ENCODE measurements at regions not wholly inside any gene's neighbourhood (a gene's known extent, or its start where the extent isn't known, plus 50 kb on each side); places are given as distances from the start of the nearest gene placed in this dataset.

- H3K79me2 ChIP-seq (ENCODE audit: insufficient read depth, low read length), result no peaks in the 10 kb centered on the region
- no peak overlapping the region for H4K91ac ChIP-seq (ENCODE audit: insufficient read length, low read depth, low read length)
- no peaks in the 10 kb centered on the region for H3K79me1 ChIP-seq (ENCODE audit: insufficient read depth, low read depth, low read length, poor library complexity, severe bottlenecking)
- H4K8ac ChIP-seq (replicated peaks; ENCODE audit: insufficient read length, low read depth, low read length), result no peak overlapping the region
- no peak overlapping the region for H3K23ac ChIP-seq (ENCODE audit: insufficient read length, low read depth, low read length)
- no peak for TF ChIP-seq CTCF (conservative IDR thresholded peaks at IDR 0.05)
- Mint-ChIP-seq H3K27me3 (ENCODE audit: low read depth) (no peaks in the 10 kb centered on the region), H3K27ac (no peak overlapping the region), H3K36me3 (ENCODE audit: insufficient read depth in 1 of 3, low read depth in 3 of 3) (no peaks in the 10 kb centered on the region), H3K4me3 (no peak overlapping the region), H3K9me3 (no peaks in the 10 kb centered on the region; a peak in 2 of 5 replicates), H3K4me1 (peaks cover 0 to 4% of the 10 kb centered on the region in 2 experiments; a peak in 2 of 4 replicates)
- no CpG with 5 or more reads among the region's 3 CpGs for WGBS (ENCODE audit: extremely low coverage, insufficient read length, low lambda C conversion rate)
- H2AFZ ChIP-seq (ENCODE audit: low read length), result no peak overlapping the region
- H3K4me1 ChIP-seq (ENCODE audit: insufficient read depth, low read length), result no peaks in the 10 kb centered on the region
- no peak overlapping the region for H2BK12ac ChIP-seq (ENCODE audit: insufficient read length, low read depth, low read length)
- H4K20me1 ChIP-seq (ENCODE audit: control insufficient read depth, insufficient read depth, insufficient read length), result no peaks in the 10 kb centered on the region
- no peaks in the 10 kb centered on the region for H3K23me2 ChIP-seq (ENCODE audit: insufficient read length, low read depth, low read length, poor library complexity, severe bottlenecking)
- H3K18ac ChIP-seq (ENCODE audit: insufficient read length, low read depth, low read length), result no peak overlapping the region
- DNase-seq, result no peak
- H3K4ac ChIP-seq (ENCODE audit: low read depth, low read length), result no peak overlapping the region
- no peak overlapping the region for H4K5ac ChIP-seq (ENCODE audit: insufficient read length, low read depth, low read length)
- H3K27ac ChIP-seq (ENCODE audit: insufficient read length, low read depth, low read length), result no peak overlapping the region
- no peak overlapping the region for H2BK15ac ChIP-seq (ENCODE audit: low read depth, low read length)
- no peak overlapping the region for H2BK120ac ChIP-seq (ENCODE audit: low read depth, low read length, poor library complexity, severe bottlenecking)
- H3K56ac ChIP-seq (ENCODE audit: insufficient read length, low read depth, low read length), result no peak overlapping the region
- H3K9ac ChIP-seq (ENCODE audit: extremely low read depth, insufficient read length, low read length), result no peak overlapping the region
- no peak overlapping the region for H3K4me2 ChIP-seq (ENCODE audit: insufficient read depth, insufficient read length, low read length)
- H3K14ac ChIP-seq (ENCODE audit: insufficient read depth, low read length), result no peak overlapping the region
- no peak overlapping the region for H3T11ph ChIP-seq (ENCODE audit: low read length)
- no peaks in the 10 kb centered on the region for H3K27me3 ChIP-seq (ENCODE audit: insufficient read depth, low read length)
- H2BK5ac ChIP-seq (ENCODE audit: insufficient read length, low read length), result no peak overlapping the region
- no peak overlapping the region for H2AK5ac ChIP-seq (ENCODE audit: insufficient read length, low read length)
- no peaks in the 10 kb centered on the region for H3K9me3 ChIP-seq (ENCODE audit: control insufficient read depth, low read depth, low read length)
- no peak overlapping the region for H2BK20ac ChIP-seq (ENCODE audit: low read depth, low read length, poor library complexity, severe bottlenecking)
These were observed 115.1 kb downstream of the GJA1 start for GRCh38 chr6:121550491-121551010.

Measured in H9 (cell line).